ENCODE measurements at regions not wholly inside any gene's neighbourhood (a gene's known extent, or its start where the extent isn't known, plus 50 kb on each side); places are given as distances from the start of the nearest gene placed in this dataset.

DNA sequence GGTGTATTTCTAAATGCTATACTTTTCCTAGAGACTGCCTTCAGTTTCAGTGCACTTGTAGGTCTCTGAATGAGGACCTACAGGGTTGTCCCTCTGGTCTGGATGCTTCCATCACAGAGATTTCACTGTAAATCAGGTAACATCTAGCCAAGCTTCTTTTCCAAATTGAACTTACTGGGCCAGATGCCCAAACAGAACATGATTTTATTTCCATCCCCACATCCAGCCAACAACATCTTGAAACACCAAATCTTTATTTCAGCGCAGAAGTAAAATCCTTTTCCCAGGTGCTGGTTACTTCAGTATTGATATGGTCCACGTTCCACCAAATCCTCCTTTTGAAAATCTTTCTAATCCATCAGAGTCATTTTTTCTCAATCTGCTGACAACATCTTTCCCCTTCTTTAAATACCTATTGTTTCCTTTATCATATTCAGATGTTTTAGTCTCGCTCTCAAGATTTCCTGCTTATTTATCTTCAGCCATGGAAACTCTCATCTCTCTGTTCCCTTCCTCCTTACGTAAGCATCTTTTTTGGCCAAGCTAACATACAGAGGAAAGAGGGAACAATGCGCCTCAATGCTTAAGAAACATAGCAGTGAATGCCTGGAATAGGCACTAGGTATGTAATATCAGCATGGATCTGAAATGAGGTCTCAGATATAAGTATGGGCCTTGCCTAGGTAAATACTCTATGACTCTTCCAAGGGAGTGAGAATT lies 201.2 kb upstream of the MTNR1B start:
- DNase-seq, result no peak

DNA sequence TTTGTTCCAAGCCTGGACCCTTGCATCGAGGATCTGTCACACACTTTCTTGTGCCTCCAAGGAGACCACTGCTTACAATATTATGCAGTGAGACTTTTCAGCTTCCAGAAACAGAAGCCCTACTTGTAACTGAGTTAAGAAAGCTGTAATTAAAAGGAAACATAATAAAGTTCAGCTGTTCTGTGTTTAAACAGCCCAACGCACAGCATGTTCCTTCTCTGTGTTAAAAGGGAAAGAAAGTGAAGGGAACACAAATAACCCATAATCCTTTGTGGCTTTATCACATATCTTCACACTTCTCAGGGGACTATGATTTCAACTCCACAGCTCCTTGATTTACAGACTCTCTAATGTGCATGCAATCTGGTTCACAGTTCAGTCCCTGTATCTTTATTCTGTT lies 200.3 kb upstream of the MTNR1B start:
- no peak for DNase-seq

DNA sequence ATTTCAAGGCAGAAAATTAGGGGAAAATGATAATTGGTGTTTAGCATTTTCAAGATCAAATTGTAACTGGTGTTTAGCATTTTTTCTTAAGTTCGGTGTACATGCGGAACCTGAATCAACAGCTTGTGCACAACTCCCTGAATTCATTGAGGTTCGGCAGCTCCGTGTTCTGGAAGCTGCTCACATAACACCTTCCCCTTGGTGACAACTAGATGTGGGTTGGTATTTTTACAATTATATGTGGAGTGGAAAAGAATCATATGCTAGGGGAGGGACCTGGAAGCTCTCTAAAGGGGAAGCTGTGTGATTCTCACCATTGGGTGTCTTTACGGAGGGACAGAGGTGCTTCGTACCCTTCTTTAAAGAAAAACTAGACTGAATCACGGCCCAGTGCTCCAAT lies 199.0 kb upstream of the MTNR1B start:
- DNase-seq, result no peak

DNA sequence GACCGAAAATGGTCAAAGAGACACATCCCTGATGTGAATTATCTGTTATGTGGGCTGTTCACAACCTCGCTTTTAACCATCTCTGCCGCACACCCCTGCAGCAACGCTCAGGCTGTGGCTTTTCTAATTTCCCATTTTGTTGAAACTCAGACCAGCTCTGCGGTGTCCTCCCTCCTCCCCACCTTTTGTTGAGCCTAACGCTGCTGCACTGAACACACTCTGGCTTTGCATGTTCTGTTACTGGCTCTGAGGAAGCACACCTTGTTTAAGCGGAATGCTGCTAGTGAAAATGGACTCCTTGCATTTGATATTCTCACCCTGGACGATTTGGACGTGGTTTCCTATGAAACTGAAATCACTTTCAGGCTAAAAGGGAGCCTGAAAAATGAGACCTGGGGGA lies 198.5 kb upstream of the MTNR1B start:
- no peak for DNase-seq

DNA sequence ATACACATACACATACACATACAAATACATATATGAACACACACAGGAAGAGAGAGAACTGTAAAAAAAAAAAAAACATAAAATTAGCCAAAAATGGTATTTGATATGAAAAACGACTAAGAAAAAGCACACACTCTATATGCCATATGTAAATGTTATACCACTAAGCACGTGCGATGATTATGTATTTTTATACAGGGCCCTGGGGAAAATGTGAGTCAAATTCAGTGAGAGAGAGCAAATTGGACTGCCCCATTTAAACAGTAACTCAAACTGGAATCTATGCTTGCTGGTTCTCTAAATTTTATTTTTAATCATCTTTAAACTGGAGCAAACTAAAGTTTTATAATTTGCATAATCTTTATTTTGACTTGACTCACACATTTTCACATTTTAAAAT lies 197.8 kb upstream of the MTNR1B start:
- DNase-seq, result no peak

DNA sequence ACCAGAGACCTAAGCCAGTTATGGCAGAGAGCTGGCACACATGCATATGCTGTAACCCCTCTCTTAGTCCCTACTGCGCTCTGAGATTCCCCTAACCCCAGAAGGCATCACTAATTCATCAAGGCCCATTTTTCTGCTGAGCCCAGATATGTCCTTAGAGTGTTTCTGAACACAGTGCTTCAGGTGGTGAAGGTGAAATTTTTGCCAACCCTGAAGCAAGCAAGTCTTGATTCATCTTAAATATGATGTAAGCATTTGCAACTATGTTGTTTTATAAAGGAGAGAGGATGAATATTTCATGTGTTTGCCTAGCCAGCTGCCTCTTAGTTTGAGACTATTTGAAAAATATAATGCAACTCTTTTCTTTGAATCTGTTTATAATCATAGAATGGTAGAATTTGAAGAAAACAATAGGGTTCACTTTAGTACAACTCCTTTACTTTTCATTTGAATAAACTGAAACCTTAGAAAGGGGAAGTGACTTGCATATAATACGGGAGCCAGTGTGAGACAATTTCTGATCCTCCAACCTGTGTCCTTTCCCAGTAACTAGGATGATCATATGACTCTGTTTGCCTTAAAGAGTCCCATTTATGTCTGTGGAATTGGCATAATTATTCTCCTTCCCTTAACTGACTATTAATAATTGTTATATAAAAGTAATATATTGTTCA lies 194.3 kb upstream of the MTNR1B start:
- DNase-seq, result no peak

DNA sequence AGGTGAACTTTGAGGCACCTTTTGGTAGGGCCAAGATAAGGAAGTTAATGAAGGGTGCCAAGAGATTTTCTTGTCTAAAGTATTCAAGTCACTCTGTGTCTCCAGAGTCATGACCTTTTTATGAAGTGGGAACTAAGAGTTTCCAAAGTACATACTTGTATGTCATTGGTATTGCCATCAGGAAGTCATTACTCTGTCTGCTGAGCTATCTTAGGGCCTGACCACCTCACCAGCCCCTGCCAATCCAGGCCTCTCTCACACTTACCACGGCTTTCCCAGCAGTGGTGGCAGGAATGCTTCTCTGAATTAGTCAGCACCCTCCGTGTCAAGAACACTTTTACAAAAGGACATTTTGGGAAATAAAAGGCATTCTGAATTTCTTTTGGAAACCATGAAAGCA lies 192.8 kb upstream of the MTNR1B start:
- DNase-seq, result no peak

DNA sequence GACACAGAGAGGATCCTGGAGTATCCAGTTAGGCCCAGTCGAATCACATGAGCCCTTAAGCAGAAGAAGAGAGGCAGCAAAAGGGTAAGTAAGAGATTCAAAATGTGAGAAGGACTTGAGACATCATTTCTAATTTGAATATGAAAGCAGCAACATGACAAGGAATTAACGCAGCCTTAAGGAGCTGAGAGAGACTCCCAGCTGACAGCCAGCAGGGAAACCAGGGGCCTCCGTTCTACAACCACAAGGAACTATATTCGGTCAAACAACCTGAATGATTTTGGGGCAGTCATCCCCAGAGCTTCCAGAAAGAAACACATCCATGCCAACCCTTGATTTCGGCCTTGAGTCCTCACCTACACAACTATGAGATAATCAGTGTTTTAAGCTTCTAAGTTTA lies 189.7 kb upstream of the MTNR1B start:
- no peak for DNase-seq

DNA sequence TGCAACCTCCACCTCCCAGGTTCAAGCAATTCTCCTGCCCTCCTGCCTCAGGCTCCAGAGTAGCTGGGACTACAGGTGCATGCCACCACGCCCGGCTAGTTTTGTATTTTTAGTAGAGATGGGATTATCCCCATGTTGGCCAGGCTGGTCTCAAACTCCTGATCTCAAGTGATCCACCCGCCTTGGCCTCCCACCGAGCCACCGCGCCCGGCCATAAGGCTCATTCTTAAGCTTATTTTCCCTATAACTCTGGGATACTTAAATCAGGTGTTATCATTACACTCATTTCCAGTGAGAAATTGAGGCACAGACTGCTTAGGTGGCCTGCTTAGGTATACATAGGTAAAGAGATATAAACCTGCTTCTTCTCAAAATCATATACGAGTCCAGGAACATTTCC lies 188.3 kb upstream of the MTNR1B start:
- no peak for DNase-seq

DNA sequence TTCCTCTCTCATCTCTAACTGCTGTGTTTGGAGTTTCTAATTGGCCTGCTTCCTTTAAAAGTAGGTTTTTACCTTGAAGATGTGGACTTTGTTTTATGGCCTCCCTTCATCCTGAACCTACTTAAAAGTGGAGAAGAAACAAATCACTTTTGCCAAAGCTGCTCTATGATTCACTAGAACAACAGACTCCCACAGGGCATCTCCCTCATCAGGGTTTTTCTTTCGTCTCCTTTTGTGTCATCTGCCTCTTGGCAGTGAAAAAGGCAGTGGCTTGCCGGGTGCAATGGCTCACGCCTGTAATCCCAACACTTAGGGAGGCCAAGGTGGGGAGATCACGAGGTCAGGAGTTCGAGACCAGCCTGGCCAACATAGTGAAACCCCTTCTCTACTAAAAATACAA lies 186.6 kb upstream of the MTNR1B start:
- DNase-seq, result no peak

DNA sequence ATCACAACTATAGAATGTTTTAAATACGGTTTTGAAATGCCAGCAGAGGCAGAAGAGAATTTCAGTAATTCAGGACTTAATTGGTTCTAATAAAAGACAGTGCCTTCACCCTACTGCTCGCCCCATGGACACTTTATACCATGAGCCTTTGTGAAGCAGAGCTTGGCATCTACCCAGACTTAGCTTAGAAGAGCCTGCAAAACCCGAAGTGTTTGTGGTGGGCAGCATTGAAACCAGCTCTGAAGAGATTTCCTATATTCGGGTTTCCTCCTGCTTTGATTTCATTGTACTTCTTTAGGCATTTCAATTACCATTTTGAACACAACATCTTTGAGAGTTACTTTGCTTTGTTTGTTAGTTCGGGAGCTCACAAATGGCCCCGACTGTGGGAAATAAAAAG lies 185.1 kb upstream of the MTNR1B start:
- no peak for DNase-seq

DNA sequence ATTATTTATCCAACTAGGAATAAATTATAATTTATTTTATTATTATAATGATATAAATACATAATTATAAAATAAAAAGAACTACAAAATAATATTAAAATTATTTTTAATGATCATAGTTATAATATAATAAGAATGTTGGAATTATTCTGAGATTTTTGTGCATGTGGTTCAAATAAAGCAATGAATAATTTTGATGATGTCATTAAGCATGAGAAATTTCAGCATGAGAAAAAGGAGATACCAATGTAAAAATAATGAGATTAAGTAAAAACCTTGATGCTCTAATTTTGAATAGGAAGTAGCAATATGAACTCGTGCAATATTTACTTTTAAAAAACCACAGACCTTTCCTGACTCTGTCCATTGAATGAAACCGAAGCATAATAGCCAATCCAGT lies 181.8 kb upstream of the MTNR1B start:
- DNase-seq, result no peak

DNA sequence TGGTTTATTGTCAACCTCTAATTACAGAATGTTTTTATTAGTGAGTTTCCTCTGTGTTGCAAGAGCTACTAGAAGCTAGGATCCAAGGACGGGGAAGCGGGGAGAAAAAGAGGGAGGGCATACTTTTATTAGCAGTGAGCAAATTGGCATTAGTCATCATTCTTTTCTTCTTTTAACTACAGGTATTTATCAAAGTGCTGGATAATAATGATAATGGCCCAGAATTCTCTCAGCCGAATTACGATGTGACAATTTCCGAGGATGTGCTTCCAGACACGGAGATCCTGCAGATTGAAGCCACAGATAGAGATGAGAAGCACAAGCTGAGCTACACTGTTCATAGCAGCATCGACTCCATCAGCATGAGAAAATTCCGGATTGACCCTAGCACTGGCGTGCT lies 179.7 kb upstream of the MTNR1B start:
- no peak for DNase-seq

DNA sequence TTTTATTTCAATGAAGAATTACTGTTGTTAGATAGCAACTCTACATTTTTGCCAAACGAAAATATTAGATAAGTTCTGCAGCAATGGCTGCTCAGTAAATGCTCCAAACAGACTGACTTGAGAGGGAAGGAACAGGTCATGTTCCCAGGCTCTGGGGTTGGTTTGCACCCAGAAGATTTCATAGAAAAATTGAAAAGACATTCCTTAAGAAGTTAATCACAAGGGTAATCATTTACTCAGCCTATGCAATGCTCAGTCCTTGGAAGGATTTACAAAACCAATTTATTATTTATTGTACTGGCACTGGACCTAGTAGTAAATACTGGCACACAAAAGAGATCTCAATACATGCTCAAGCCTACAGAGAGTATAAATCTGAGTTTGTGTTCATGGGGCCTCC lies 179.1 kb upstream of the MTNR1B start:
- no peak for DNase-seq

DNA sequence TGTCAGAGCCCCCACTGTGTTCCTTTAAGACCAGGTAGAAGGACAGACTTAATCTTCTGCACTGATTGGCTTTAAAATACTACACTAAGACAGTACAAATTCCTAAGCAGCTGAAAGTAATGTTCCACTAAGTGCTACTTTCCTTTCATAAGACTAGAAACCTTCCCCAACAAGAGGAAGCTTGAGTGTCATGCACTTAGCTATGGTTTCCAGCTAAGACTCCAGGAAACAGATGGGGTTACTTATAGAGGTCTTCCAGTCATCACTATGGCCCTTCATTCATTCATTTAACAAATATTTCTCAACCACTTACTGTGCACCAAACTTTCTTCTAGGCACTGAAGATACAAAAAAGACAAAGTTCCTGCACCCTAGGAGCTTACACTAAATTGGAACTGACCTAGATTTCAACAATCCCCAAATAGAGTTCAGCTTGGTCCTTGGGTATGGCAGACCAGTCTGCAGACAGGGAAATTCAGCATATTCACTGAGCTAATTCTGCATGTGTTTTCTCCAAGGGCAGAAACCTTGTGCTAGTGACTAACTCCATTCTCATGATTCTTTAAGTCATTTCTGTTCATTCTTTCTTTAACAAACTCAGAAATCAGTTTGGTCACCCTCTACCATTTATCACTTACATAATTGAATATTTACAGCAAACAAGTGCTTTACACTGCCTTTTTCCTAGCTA lies 178.4 kb upstream of the MTNR1B start:
- no peak for DNase-seq

DNA sequence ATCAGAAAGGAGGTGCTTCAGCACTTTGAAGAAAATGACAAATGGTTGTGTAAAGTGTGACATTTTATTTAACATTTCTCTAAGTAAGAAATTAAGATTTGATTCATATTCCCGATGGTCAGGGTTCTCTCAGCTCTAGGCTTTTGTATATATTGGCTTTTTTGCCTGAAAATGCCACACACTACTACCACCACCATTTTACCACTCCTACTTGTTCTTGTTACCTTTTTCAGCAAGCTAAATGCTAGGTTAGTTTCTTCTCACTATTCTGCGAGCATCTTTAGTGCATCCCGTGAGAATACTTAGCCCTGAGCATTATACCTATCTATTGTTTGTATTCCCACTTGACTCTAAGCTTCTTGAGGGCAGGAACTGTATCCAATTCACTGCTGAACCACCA lies 177.6 kb upstream of the MTNR1B start:
- no peak for DNase-seq

DNA sequence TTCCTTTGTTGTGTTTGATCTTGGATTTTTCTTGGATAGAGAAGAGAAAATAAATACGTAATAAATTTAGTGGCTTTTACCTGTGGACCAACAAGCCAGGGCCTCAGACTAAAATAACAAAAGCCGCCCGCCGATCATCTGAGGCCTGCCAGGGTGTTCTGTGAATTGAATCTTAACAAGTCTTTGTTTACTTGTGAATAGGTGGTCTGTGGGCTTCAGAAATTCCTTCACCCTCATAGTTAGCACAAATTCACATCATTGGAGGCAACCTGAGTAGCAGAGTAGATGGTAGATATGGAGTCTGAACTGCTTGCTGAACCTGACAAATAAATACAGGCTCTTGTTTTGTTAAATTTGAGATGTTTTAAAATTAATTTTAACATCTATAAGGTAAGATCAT lies 176.3 kb upstream of the MTNR1B start:
- no peak for DNase-seq

DNA sequence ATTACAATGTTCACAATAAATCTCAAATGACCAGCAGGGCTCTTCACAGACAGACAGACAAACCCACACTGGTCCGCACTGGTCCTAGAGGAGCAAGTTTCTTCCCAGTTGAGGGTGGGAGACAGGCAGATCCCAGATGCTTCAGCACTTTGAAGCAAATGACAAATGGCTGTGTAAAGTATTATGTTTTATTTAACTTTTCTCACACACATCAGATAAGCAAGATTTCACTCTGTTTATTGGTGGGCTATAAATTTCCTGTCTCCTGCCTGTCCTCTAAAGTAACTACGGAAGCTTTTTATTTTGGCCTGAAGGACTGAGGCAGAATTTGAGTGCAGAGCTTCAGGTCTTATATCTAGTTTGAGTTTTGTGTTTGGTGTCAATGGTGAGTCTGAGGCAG lies 174.7 kb upstream of the MTNR1B start:
- DNase-seq, result no peak

DNA sequence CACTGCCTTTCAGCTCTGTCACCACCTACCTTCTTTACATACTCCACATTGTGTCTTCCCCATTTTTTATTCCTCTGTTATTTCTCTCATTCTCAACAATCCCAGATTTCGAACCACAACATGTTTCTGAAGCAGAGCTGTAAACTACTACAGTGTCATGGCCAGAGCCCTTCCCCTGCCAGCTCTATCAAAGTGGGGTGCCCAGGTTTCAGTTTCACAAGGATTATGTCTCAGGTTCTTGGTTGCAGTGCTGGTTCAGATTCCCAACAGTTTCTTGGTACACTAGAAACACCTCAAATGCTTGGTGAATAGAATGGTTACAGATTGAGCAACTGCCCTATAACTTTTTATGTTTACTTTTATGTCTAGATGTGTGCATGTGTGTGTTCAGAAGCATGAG lies 172.7 kb upstream of the MTNR1B start:
- DNase-seq, result no peak

DNA sequence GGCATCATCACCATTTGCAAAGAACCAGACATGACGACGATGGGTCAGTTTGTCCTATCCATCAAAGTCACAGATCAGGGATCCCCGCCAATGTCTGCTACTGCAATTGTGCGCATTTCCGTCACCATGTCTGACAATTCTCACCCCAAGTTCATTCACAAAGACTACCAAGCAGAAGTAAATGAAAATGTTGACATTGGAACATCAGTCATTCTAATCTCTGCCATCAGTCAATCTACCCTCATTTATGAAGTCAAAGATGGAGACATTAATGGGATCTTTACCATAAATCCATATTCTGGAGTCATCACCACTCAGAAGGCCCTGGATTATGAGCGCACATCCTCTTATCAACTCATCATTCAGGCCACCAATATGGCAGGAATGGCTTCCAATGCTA lies 171.6 kb upstream of the MTNR1B start:
- no peak for DNase-seq

DNA sequence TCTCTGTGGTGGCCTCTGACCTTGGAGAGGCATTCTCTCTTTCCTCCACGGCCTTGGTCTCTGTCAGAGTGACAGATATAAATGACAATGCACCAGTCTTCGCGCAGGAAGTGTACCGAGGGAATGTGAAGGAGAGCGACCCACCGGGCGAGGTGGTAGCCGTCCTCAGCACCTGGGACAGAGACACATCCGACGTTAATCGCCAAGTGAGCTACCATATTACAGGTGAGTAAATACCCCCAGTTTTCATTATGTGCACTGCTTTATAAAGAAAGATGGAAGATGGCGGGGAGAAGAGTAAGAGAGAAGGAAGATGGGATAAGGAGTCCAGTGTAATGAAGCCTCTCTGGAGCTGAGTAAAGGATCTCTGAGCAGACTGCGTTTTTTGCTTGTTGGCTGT lies 167.8 kb upstream of the MTNR1B start:
- no peak for DNase-seq

DNA sequence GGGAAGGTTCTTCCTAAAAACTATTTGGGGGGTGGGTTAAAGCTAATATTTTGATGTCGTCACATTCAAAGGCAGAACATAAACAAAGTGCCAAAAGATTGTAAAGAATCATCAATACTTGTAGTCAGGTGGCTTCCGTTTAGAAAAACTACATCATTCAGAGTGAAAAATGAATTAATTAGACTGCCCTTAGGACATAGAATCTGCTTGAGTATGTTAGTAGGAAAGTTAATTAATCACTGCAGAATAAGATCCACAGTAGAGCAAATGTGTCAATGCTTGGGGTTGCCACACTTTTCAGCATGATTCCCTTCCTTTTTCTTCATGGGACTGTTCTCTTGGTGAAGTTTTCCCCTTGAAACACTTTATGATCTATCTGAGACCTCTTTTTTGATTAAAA lies 166.8 kb upstream of the MTNR1B start:
- DNase-seq, result no peak

DNA sequence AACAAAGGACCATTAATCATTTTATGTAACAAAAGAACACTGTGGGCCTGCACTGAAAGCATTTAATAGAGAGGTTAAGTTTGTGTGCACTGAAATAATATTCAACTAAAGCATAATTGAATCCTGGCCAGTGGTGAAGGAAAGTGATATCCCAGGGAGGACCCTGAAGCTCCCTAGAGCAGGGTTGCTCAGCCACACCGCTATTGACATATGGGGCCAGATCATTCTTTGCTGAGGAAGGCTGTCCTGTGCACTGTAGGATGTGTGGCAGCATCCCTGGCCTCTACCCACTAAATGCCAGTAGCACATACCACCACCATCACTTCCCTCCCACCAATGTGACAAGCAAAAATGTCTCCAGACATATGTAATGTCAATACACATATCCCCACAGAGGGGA lies 166.1 kb upstream of the MTNR1B start:
- no peak for DNase-seq

DNA sequence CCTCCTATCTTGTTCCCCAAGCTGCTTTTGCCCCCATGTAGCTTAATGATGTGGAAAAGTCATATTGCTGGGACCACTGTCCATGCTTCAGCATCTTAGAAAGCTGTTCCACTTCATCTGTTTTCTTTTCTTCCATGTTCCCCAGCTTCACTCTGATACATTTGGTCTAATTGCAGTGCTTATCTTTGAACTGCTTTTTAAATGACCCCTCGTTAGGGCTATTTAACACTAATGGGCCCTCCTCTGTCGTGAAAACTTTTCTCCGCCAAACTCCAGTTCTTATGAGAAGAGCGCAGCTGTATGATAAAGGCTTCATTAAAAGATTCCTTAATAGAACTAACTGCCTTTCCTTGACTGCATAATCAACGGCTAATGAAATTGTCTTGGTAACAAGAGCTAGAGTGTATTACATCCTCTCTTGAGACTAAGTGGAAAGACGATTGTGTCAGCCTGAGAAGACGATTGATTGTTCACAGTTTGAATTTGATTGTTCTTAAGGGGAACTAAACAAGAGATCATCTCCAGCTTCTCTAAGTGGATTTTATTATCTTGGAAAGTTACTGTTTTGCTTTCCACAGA lies 165.0 kb upstream of the MTNR1B start:
- DNase-seq, result no peak
